Lower lobe of right lung (tissue), 2 donors: ENCODE measurements at regions not wholly inside any gene's neighbourhood (a gene's known extent, or its start where the extent isn't known, plus 50 kb on each side); places are given as distances from the start of the nearest gene placed in this dataset.

Source experiments
- ATAC-seq, 2 donors: fragments of 200-7000 bp; cut with Tn5 transposase; one replicate each; pipeline ENCODE4 v1.9.1; 2020 to 2022; ENCODE audit warnings: mild to moderate bottlenecking in 2 of 2, moderate library complexity in 2 of 2
- DNase-seq: peaks from one replicate; pipeline ENCODE4 v3.0.0-alpha.2; 2020
- H3K27ac ChIP-seq: fragments of 200-600 bp; one replicate; pipeline ENCODE4 v1.8.0; 2022
- H3K27me3 ChIP-seq: fragments of 200-600 bp; one replicate; pipeline ENCODE4 v1.8.0; 2022; ENCODE audit warnings: low read depth
- H3K36me3 ChIP-seq: fragments of 200-600 bp; one replicate; pipeline ENCODE4 v1.8.0; 2022; ENCODE audit warnings: mild to moderate bottlenecking
- H3K4me1 ChIP-seq: fragments of 200-600 bp; one replicate; pipeline ENCODE4 v1.8.0; 2022
- H3K4me3 ChIP-seq: fragments of 200-600 bp; one replicate; pipeline ENCODE4 v1.8.0; 2022; ENCODE audit warnings: mild to moderate bottlenecking
- H3K9me3 ChIP-seq: fragments of 200-600 bp; one replicate; pipeline ENCODE4 v1.8.0; 2022
- CTCF ChIP-seq: fragments of 200-600 bp; IDR thresholded peaks from one replicate; pipeline ENCODE4 v1.8.0; 2022; ENCODE audit warnings: antibody characterized with exemption, mild to moderate bottlenecking
- intact Hi-C: fragments of 100-400 bp; cut with DNase I; formaldehyde crosslinking; loops from one replicate; pipeline ENCODE4 v1.11.0; 2022
- donor health status: DM: no; HTN: yes; CAD: no; lungs with severe emphysema.

GRCh38 chr2:198351647-198352046 is 547.3 kb downstream of the PLCL1 start:
- no peak for TF ChIP-seq CTCF
- H3K9me3 ChIP-seq = no peaks in the 10 kb centered on the region
- H3K36me3 ChIP-seq = no peaks in the 10 kb centered on the region
- intact Hi-C loops = no loop called here
- H3K27me3 ChIP-seq = no peaks in the 10 kb centered on the region
- no peaks in the 10 kb centered on the region for H3K4me1 ChIP-seq
- no peak overlapping the region for H3K4me3 ChIP-seq
- no peak for DNase-seq
- no peak for ATAC-seq
- H3K27ac ChIP-seq = no peak overlapping the region

- no peaks in the 10 kb centered on the region for H3K27me3 ChIP-seq
- TF ChIP-seq CTCF = no peak
- intact Hi-C loops = no loop called here
- no peaks in the 10 kb centered on the region for H3K9me3 ChIP-seq
- ATAC-seq (no peak), DNase-seq (no peak)
- no peak overlapping the region for H3K27ac ChIP-seq
- H3K36me3 ChIP-seq = no peaks in the 10 kb centered on the region
- no peaks in the 10 kb centered on the region for H3K4me1 ChIP-seq
- no peak overlapping the region for H3K4me3 ChIP-seq
Measured at GRCh38 chr2:198347946-198348345, 543.6 kb downstream of the PLCL1 start.

GRCh38 chr2:198347349-198347748 is 543.0 kb downstream of the PLCL1 start:
- no peak for ATAC-seq
- Histone ChIP-seq H3K4me1 (no peaks in the 10 kb centered on the region), H3K27me3 (no peaks in the 10 kb centered on the region), H3K9me3 (no peaks in the 10 kb centered on the region), H3K27ac (no peak overlapping the region), H3K4me3 (no peak overlapping the region), H3K36me3 (no peaks in the 10 kb centered on the region)
- DNase-seq = no peak
- no peak for TF ChIP-seq CTCF
- intact Hi-C loops = no loop called here

- Histone ChIP-seq H3K4me1 (no peaks in the 10 kb centered on the region), H3K27me3 (no peaks in the 10 kb centered on the region), H3K4me3 (no peak overlapping the region), H3K36me3 (no peaks in the 10 kb centered on the region), H3K27ac (no peak overlapping the region), H3K9me3 (no peaks in the 10 kb centered on the region)
- DNase-seq (no peak), ATAC-seq (no peak)
- TF ChIP-seq CTCF = no peak
- intact Hi-C loops = no loop called here
Measured at GRCh38 chr2:198343471-198343870, 539.1 kb downstream of the PLCL1 start.

DNA sequence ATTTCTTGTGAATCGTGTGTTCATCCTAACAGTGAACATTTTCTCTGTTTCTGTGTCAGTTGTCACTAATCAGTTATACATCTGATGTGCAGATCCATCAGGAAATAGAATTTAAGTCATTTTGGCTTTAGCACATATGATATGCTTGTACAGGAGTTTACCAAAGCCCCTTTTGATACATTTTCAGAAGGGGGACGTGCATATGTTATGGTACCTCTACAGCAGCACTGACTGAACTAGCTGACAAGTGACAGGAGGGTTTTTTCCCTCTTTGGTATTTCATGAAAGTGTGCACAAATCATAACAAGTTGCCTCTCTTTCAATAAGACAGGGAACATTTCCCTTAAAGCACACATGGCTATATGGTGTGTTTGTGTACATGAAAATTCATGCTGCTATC is 536.5 kb downstream of the PLCL1 start:
- peaks cover 3% of the 10 kb centered on the region for H3K27me3 ChIP-seq
- no peak overlapping the region for H3K27ac ChIP-seq
- intact Hi-C loops = no loop called here
- H3K36me3 ChIP-seq = no peaks in the 10 kb centered on the region
- no peak for DNase-seq
- TF ChIP-seq CTCF = no peak
- H3K9me3 ChIP-seq = no peaks in the 10 kb centered on the region
- no peak overlapping the region for H3K4me3 ChIP-seq
- no peak for ATAC-seq
- H3K4me1 ChIP-seq = no peaks in the 10 kb centered on the region

DNA sequence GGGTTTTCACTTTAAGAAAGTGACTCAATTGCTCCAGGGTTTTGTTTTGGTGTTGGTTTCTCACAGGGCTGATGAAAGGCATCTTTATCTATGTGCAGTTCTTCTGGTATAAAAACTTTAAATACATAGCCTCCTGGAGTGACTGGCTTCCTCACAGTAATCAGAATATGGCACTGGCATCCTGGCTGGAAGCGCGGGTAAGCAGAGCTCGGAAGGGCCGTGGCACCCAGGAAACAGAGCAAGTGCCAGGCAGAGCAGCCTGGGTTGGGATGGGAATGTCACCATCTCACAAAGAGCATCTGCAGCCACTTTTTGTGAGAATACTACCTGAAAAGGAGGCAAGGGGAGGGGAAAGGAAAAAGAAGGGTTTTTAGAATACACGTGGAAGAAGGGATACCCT is 534.7 kb downstream of the PLCL1 start:
- DNase-seq (no peak), ATAC-seq (no peak)
- Histone ChIP-seq H3K4me1 (no peaks in the 10 kb centered on the region), H3K27me3 (peaks cover 3% of the 10 kb centered on the region), H3K36me3 (no peaks in the 10 kb centered on the region), H3K4me3 (no peak overlapping the region), H3K27ac (no peak overlapping the region), H3K9me3 (no peaks in the 10 kb centered on the region)
- intact Hi-C loops = no loop called here
- TF ChIP-seq CTCF = no peak
